PC-9 (cell line): ENCODE measurements at regions not wholly inside any gene's neighbourhood (a gene's known extent, or its start where the extent isn't known, plus 50 kb on each side); places are given as distances from the start of the nearest gene placed in this dataset.

ENCODE experiments used
- BruUV-seq: library from RNA; stranded (reverse); fragments of 400-500 nt; replicated peaks from 2 replicates; lab custom pipeline; 2021; lab: Mats Ljungman, UMichigan
- CTCF ChIA-PET: fragments of 300-600 bp; sonication (Branson Sonifier 250); formaldehyde crosslinking; loops from one replicate; lab custom pipeline; 2022; ENCODE audit warnings: antibody characterized with exemption; lab: Charles Lee
- POLR2A ChIA-PET: fragments of 300-600 bp; sonication (Branson Sonifier 250); formaldehyde crosslinking; loops from one replicate; lab custom pipeline; 2022; ENCODE audit warnings: antibody characterized with exemption; ENCODE audit not compliant: unreplicated experiment; lab: Charles Lee
- DNase-seq, 2 experiments: peaks; one replicate each; pipeline versions ENCODE4 v3.0.0 to v3.0.0-alpha.2; 2015 to 2022; ENCODE audit warnings: mixed read lengths in 1 of 2
- H2AFZ ChIP-seq: fragments of 200-600 bp; sonication (generic); 2 replicates; pipeline ENCODE4 v1.8.1; 2017; ENCODE audit warnings: antibody characterized with exemption
- H3F3A ChIP-seq: fragments of 200-600 bp; sonication (generic); 2 replicates; pipeline ENCODE4 v1.8.1; 2017; ENCODE audit warnings: antibody characterized with exemption, mild to moderate bottlenecking, low read depth; ENCODE audit not compliant: insufficient read depth
- H3K27ac ChIP-seq: fragments of 200-600 bp; sonication (generic); 2 replicates; pipeline ENCODE4 v1.6.1; 2016; ENCODE audit warnings: mixed run types
- H3K27me3 ChIP-seq: fragments of 200-600 bp; sonication (generic); 2 replicates; pipeline ENCODE4 v1.6.1; 2016; ENCODE audit warnings: low read depth, mixed run types; ENCODE audit not compliant: insufficient read depth
- H3K36me3 ChIP-seq: fragments of 200-600 bp; sonication (generic); 2 replicates; pipeline ENCODE4 v1.6.1; 2016; ENCODE audit warnings: low read depth, mixed run types
- H3K4me1 ChIP-seq: fragments of 200-600 bp; sonication (generic); replicated peaks from 2 replicates; pipeline ENCODE4 v1.6.1; 2016; ENCODE audit warnings: mixed run types; ENCODE audit not compliant: insufficient read depth
- H3K4me2 ChIP-seq: fragments of 200-600 bp; sonication (generic); 2 replicates; pipeline ENCODE4 v1.6.1; 2017; ENCODE audit warnings: mixed run types
- H3K4me3 ChIP-seq: fragments of 200-600 bp; sonication (generic); 2 replicates; pipeline ENCODE4 v1.6.1; 2016; ENCODE audit warnings: mixed run types
- H3K79me2 ChIP-seq: fragments of 200-600 bp; sonication (generic); 2 replicates; pipeline ENCODE4 v1.6.1; 2017; ENCODE audit warnings: low read depth, mixed run types
- H3K9me2 ChIP-seq: fragments of 200-600 bp; sonication (generic); 2 replicates; pipeline ENCODE4 v1.8.1; 2017; ENCODE audit warnings: mild to moderate bottlenecking; ENCODE audit not compliant: insufficient read depth
- H3K9me3 ChIP-seq: fragments of 200-600 bp; sonication (generic); 2 replicates; pipeline ENCODE4 v1.8.1; 2016; ENCODE audit warnings: low read depth; ENCODE audit not compliant: insufficient read depth
- H4K20me1 ChIP-seq: fragments of 200-600 bp; sonication (generic); 2 replicates; pipeline ENCODE4 v1.8.1; 2017; ENCODE audit not compliant: insufficient read depth
- CTCF ChIP-seq: fragments of 200-600 bp; sonication (generic); conservative IDR thresholded peaks from 2 replicates; pipeline ENCODE4 v1.6.1; 2017; ENCODE audit warnings: mixed run types, antibody characterized with exemption, mild to moderate bottlenecking, moderate library complexity
- EZH2 ChIP-seq: fragments of 200-600 bp; sonication (generic); IDR thresholded peaks from 2 replicates; pipeline ENCODE4 v1.8.0; 2017; ENCODE audit warnings: antibody characterized with exemption, low read depth
- intact Hi-C: fragments of 100-400 bp; cut with micrococcal nuclease; formaldehyde crosslinking; loops from one replicate; pipeline ENCODE4 v1.10.0; 2022; ENCODE audit not compliant: unreplicated experiment

- no peaks in the 10 kb centered on the region for H3K4me1 ChIP-seq
- H3K4me3 ChIP-seq = no peak overlapping the region
- DNase-seq = no peak
- no peak overlapping the region for H3K4me2 ChIP-seq
- intact Hi-C loops = no loop called here
- H3K79me2 ChIP-seq = no peaks in the 10 kb centered on the region
- ChIA-PET CTCF (interaction anchor here (0.6 kb wide), 1 partner anchor 202 kb away, joined by 7 read pairs; no protein-coding TSS in a partner anchor), POLR2A (no interaction called here)
- H2AFZ ChIP-seq = no peak overlapping the region
- H3K27me3 ChIP-seq = peaks cover 92% of the 10 kb centered on the region
- TF ChIP-seq CTCF = no peak
- TF ChIP-seq EZH2 = no peak
- H3F3A ChIP-seq = no peaks in the 10 kb centered on the region
- H3K27ac ChIP-seq = no peak overlapping the region
- no peaks in the 10 kb centered on the region for H3K9me2 ChIP-seq
- H4K20me1 ChIP-seq = no peaks in the 10 kb centered on the region
- H3K9me3 ChIP-seq = no peaks in the 10 kb centered on the region
- no TSS peak for BruUV-seq
- no peaks in the 10 kb centered on the region for H3K36me3 ChIP-seq
These were observed 147.9 kb upstream of the COL5A1 start for GRCh38 chr9:134493461-134494272.

- H3F3A ChIP-seq = no peaks in the 10 kb centered on the region
- no peaks in the 10 kb centered on the region for H3K9me2 ChIP-seq
- H3K27me3 ChIP-seq = peaks cover 91% of the 10 kb centered on the region
- H3K4me2 ChIP-seq = no peak overlapping the region
- intact Hi-C loops = no loop called here
- no peaks in the 10 kb centered on the region for H3K4me1 ChIP-seq
- H3K4me3 ChIP-seq = no peak overlapping the region
- no peak for TF ChIP-seq EZH2
- no peak for TF ChIP-seq CTCF
- H4K20me1 ChIP-seq = no peaks in the 10 kb centered on the region
- no peak overlapping the region for H2AFZ ChIP-seq
- H3K79me2 ChIP-seq = no peaks in the 10 kb centered on the region
- ChIA-PET CTCF (interaction anchor here (0.6 kb wide), 1 partner anchor 203 kb away, joined by 7 read pairs; no protein-coding TSS in a partner anchor), POLR2A (no interaction called here)
- H3K36me3 ChIP-seq = no peaks in the 10 kb centered on the region
- H3K9me3 ChIP-seq = no peaks in the 10 kb centered on the region
- DNase-seq = no peak
- BruUV-seq = no TSS peak
- no peak overlapping the region for H3K27ac ChIP-seq
These were observed 147.3 kb upstream of the COL5A1 start for GRCh38 chr9:134494273-134494815.

DNA sequence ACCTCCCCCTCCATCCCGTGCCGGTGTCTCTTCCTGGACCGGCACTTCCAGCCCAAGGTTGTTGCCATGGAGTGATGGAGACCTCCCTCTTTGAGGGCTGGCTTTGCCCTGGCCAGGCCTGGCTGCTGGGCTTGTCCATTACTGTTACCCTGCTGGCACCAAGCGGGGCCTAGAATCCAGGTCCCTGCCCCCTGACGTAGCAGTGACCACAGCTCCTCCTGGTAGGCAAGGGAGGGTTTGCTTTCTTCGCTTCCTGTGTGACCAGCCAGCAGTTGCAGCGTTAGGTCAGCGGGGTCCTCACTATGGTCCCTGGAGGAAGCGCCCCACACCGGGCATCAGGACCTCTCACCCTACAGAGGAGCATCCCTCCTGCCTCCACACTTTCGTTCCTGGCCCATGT is 146.7 kb upstream of the COL5A1 start:
- CTCF ChIA-PET = no interaction called here
- Histone ChIP-seq H3K9me2 (no peaks in the 10 kb centered on the region), H3K27ac (no peak overlapping the region), H2AFZ (no peak overlapping the region), H4K20me1 (no peaks in the 10 kb centered on the region), H3K4me1 (no peaks in the 10 kb centered on the region), H3K9me3 (no peaks in the 10 kb centered on the region), H3K4me2 (no peak overlapping the region), H3K27me3 (peaks cover 91% of the 10 kb centered on the region), H3K4me3 (no peak overlapping the region), H3K36me3 (no peaks in the 10 kb centered on the region), H3F3A (no peaks in the 10 kb centered on the region), H3K79me2 (no peaks in the 10 kb centered on the region)
- TF ChIP-seq EZH2 = no peak
- no peak for TF ChIP-seq CTCF
- POLR2A ChIA-PET = no interaction called here
- BruUV-seq = no TSS peak
- DNase-seq = no peak
- intact Hi-C loops = no loop called here
